GM23338 (cell line): ENCODE measurements at regions not wholly inside any gene's neighbourhood (a gene's known extent, or its start where the extent isn't known, plus 50 kb on each side); places are given as distances from the start of the nearest gene placed in this dataset.

ENCODE experiments used
- ATAC-seq: fragments of 200-7000 bp; cut with Tn5 transposase; 3 replicates; pipeline ENCODE4 v1.9.1; 2020
- DNase-seq: peaks from one replicate; pipeline ENCODE4 v3.0.0-alpha.2; 2015; ENCODE audit warnings: low spot score
- H2AFZ ChIP-seq: fragments of 200-600 bp; sonication (generic); 2 replicates; pipeline ENCODE4 v1.8.0; 2016; ENCODE audit warnings: antibody characterized with exemption, mild to moderate bottlenecking, moderate library complexity
- H3F3A ChIP-seq: fragments of 200-600 bp; sonication (generic); replicated peaks from 2 replicates; pipeline ENCODE4 v1.8.0; 2017; ENCODE audit warnings: antibody characterized with exemption, mixed run types, low read depth
- H3K27ac ChIP-seq: fragments of 200-600 bp; sonication (generic); 2 replicates; pipeline ENCODE4 v1.6.1; 2016; ENCODE audit warnings: low read depth
- H3K27me3 ChIP-seq: fragments of 200-600 bp; sonication (generic); 2 replicates; pipeline ENCODE4 v1.8.0; 2016; ENCODE audit warnings: mild to moderate bottlenecking, mixed run types, moderate library complexity; ENCODE audit not compliant: insufficient read depth
- H3K36me3 ChIP-seq: fragments of 200-600 bp; sonication (generic); 2 replicates; pipeline ENCODE4 v1.8.0; 2016; ENCODE audit warnings: mild to moderate bottlenecking; ENCODE audit not compliant: insufficient read depth
- H3K4me1 ChIP-seq: fragments of 200-600 bp; sonication (generic); 2 replicates; pipeline ENCODE4 v1.8.0; 2016; ENCODE audit warnings: mild to moderate bottlenecking, moderate library complexity; ENCODE audit not compliant: insufficient read depth
- H3K4me2 ChIP-seq: fragments of 200-600 bp; sonication (generic); 2 replicates; pipeline ENCODE4 v1.7.1; 2017; ENCODE audit warnings: mixed run types
- H3K4me3 ChIP-seq: fragments of 200-600 bp; sonication (generic); 2 replicates; pipeline ENCODE4 v1.6.1; 2016; ENCODE audit warnings: mixed run types
- H3K79me2 ChIP-seq: fragments of 200-600 bp; sonication (generic); replicated peaks from 2 replicates; pipeline ENCODE4 v1.8.0; 2017; ENCODE audit warnings: mild to moderate bottlenecking; ENCODE audit not compliant: insufficient read depth
- H3K9me2 ChIP-seq: fragments of 200-600 bp; sonication (generic); 2 replicates; pipeline ENCODE4 v1.8.0; 2017; ENCODE audit not compliant: insufficient read depth
- H4K20me1 ChIP-seq: fragments of 200-600 bp; sonication (generic); replicated peaks from 2 replicates; pipeline ENCODE4 v1.8.0; 2017; ENCODE audit warnings: mild to moderate bottlenecking; ENCODE audit not compliant: insufficient read depth
- H3K27ac Mint-ChIP-seq: 2 replicates; pipeline ENCODE4 v1.8.0; 2020; ENCODE audit warnings: inconsistent platforms, mild to moderate bottlenecking, moderate library complexity, mixed read lengths
- H3K27me3 Mint-ChIP-seq: 3 replicates; pipeline ENCODE4 v1.8.0; 2022; ENCODE audit warnings: low read depth, mild to moderate bottlenecking, moderate library complexity, mixed read lengths, inconsistent platforms; ENCODE audit not compliant: insufficient read depth, poor library complexity
- H3K36me3 Mint-ChIP-seq: 3 replicates; pipeline ENCODE4 v1.8.0; 2021; ENCODE audit warnings: low read depth, mild to moderate bottlenecking, inconsistent platforms, moderate library complexity, mixed read lengths
- H3K4me1 Mint-ChIP-seq: 3 replicates; pipeline ENCODE4 v1.8.0; 2020; ENCODE audit warnings: mild to moderate bottlenecking, inconsistent platforms, mixed read lengths
- H3K4me3 Mint-ChIP-seq: 3 replicates; pipeline ENCODE4 v1.8.0; 2021; ENCODE audit warnings: moderate library complexity, mild to moderate bottlenecking, inconsistent platforms, mixed read lengths
- H3K9me3 Mint-ChIP-seq: 3 replicates; pipeline ENCODE4 v1.8.0; 2020; ENCODE audit warnings: moderate library complexity, mild to moderate bottlenecking, inconsistent platforms, mixed read lengths
- CTCF ChIP-seq, 2 experiments: fragments of 200-600 bp in 1 of 2; sonication (generic) in 1 of 2; conservative IDR thresholded peaks; 2 replicates each; pipeline versions ENCODE4 v1.5.1 to v1.6.1; 2016 to 2017; ENCODE audit warnings: antibody characterized with exemption in 2 of 2, low read depth in 2 of 2, mild to moderate bottlenecking in 2 of 2, moderate library complexity in 1 of 2
- EZH2 ChIP-seq: fragments of 200-600 bp; sonication (generic); IDR thresholded peaks from one replicate; pipeline ENCODE4 v1.8.0; 2017; ENCODE audit warnings: antibody characterized with exemption, mild to moderate bottlenecking, low read depth; ENCODE audit not compliant: unreplicated experiment
- EZH2phosphoT487 ChIP-seq: fragments of 200-600 bp; sonication (generic); IDR thresholded peaks from one replicate; pipeline ENCODE4 v1.8.1; 2018; ENCODE audit warnings: antibody characterized with exemption; ENCODE audit not compliant: unreplicated experiment
- NANOG ChIP-seq: IDR thresholded peaks from 2 replicates; pipeline ENCODE4 v1.6.1; 2016; ENCODE audit warnings: antibody characterized with exemption, borderline replicate concordance
- REST ChIP-seq: IDR thresholded peaks from one replicate; pipeline ENCODE4 v1.6.1; 2018; ENCODE audit warnings: antibody characterized with exemption; ENCODE audit not compliant: unreplicated experiment
- STAT1 ChIP-seq: IDR thresholded peaks from one replicate; pipeline ENCODE4 v1.6.1; 2016; ENCODE audit warnings: antibody characterized with exemption; ENCODE audit not compliant: unreplicated experiment
- ZNF331 ChIP-seq: fragments of 250-450 bp; sonication (Bioruptor Pico); IDR thresholded peaks from 2 replicates; pipeline ENCODE4 v1.5.0; 2020; ENCODE audit warnings: low read depth, mild to moderate bottlenecking, moderate library complexity

GRCh38 chr2:81263989-81264388, 959.4 kb upstream of the LRRTM1 start (continued):
- no peak for TF ChIP-seq NANOG
- TF ChIP-seq REST: no peak
- no peak for TF ChIP-seq CTCF (conservative IDR thresholded peaks at IDR 0.05; ENCODE audit: low read depth in 2 of 2)

GRCh38 chr2:81260320-81260719, 955.8 kb upstream of the LRRTM1 start:
- Histone ChIP-seq H3K36me3 (no peaks in the 10 kb centered on the region), H3K9me2 (no peaks in the 10 kb centered on the region), H3F3A (no peaks in the 10 kb centered on the region), H2AFZ (peak overlapping the region; percentile 60; the same call in 1 of the 2 replicates), H4K20me1 (no peaks in the 10 kb centered on the region), H3K27ac (no peak overlapping the region), H3K4me1 (no peaks in the 10 kb centered on the region), H3K4me3 (no peak overlapping the region), H3K79me2 (no peaks in the 10 kb centered on the region), H3K27me3 (no peaks in the 10 kb centered on the region), H3K4me2 (no peak overlapping the region)
- Mint-ChIP-seq H3K36me3 (no peaks in the 10 kb centered on the region), H3K27ac (no peak overlapping the region), H3K9me3 (no peaks in the 10 kb centered on the region), H3K4me3 (no peak overlapping the region), H3K27me3 (no peaks in the 10 kb centered on the region), H3K4me1 (peaks cover 2% of the 10 kb centered on the region; the same call in 1 of the 3 replicates)
- TF ChIP-seq ZNF331 (no peak), EZH2phosphoT487 (no peak), STAT1 (no peak), CTCF (conservative IDR thresholded peaks at IDR 0.05; ENCODE audit: low read depth in 2 of 2) (no peak), EZH2 (no peak)
- no peak for ATAC-seq
- no peak for DNase-seq
